ENCODE measurements at regions not wholly inside any gene's neighbourhood (a gene's known extent, or its start where the extent isn't known, plus 50 kb on each side); places are given as distances from the start of the nearest gene placed in this dataset.
"Not testable (repeated sequence)": the region's sequence is repeated elsewhere in the genome, so short reads cannot be mapped to it uniquely, and the experiment has no call there.

- H3K27me3 ChIP-seq, result no peaks in the 10 kb centered on the region
- H3K36me3 ChIP-seq, result no peaks in the 10 kb centered on the region
- H3K4me3 ChIP-seq (ENCODE audit: low read depth, low read length), result no peak overlapping the region
- no peaks in the 10 kb centered on the region for H3K9me3 ChIP-seq
- H3K4me1 ChIP-seq, result peaks cover 28% of the 10 kb centered on the region
- DNase-seq, result no peak
- TF ChIP-seq, protein P1, sequence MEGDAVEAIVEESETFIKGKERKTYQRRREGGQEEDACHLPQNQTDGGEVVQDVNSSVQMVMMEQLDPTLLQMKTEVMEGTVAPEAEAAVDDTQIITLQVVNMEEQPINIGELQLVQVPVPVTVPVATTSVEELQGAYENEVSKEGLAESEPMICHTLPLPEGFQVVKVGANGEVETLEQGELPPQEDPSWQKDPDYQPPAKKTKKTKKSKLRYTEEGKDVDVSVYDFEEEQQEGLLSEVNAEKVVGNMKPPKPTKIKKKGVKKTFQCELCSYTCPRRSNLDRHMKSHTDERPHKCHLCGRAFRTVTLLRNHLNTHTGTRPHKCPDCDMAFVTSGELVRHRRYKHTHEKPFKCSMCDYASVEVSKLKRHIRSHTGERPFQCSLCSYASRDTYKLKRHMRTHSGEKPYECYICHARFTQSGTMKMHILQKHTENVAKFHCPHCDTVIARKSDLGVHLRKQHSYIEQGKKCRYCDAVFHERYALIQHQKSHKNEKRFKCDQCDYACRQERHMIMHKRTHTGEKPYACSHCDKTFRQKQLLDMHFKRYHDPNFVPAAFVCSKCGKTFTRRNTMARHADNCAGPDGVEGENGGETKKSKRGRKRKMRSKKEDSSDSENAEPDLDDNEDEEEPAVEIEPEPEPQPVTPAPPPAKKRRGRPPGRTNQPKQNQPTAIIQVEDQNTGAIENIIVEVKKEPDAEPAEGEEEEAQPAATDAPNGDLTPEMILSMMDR (IDR thresholded peaks at IDR 0.05; ENCODE audit: low read depth, low read length), result no peak
These were observed 334.5 kb upstream of the KCNMB2 start for GRCh38 chr3:178201714-178202113.

GRCh38 chr3:178202194-178202593 is 334.0 kb upstream of the KCNMB2 start:
- Histone ChIP-seq H3K27me3 (no peaks in the 10 kb centered on the region), H3K36me3 (no peaks in the 10 kb centered on the region), H3K9me3 (no peaks in the 10 kb centered on the region), H3K4me3 (ENCODE audit: low read depth, low read length) (no peak overlapping the region), H3K4me1 (peaks cover 28% of the 10 kb centered on the region)
- no peak for DNase-seq
- TF ChIP-seq, protein P1 (IDR thresholded peaks at IDR 0.05; ENCODE audit: low read depth, low read length), result no peak

DNA sequence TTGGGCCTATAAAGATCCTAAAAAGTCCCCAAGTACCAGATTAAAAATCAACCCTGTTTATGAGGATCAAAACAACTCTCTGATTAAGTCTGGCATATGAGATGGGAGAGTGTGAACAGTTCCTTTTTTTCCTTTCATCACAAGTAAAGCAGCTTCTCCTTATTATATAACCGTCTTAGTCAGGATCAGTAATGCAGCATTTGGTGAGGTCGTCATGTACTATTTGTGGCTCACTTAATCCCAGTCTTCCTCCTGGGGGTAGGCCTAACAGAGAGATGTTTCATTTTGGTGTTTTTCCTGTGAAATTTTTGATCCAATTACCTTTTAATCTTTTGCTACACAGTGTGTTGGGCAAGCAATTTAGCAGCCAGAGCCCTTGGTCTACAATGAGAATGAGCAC is 333.1 kb upstream of the KCNMB2 start:
- H3K36me3 ChIP-seq, result no peaks in the 10 kb centered on the region
- no peaks in the 10 kb centered on the region for H3K27me3 ChIP-seq
- no peak for DNase-seq
- H3K9me3 ChIP-seq, result no peaks in the 10 kb centered on the region
- peaks cover 28% of the 10 kb centered on the region for H3K4me1 ChIP-seq
- TF ChIP-seq, protein P1 (IDR thresholded peaks at IDR 0.05; ENCODE audit: low read depth, low read length), result no peak
- no peak overlapping the region for H3K4me3 ChIP-seq (ENCODE audit: low read depth, low read length)

DNA sequence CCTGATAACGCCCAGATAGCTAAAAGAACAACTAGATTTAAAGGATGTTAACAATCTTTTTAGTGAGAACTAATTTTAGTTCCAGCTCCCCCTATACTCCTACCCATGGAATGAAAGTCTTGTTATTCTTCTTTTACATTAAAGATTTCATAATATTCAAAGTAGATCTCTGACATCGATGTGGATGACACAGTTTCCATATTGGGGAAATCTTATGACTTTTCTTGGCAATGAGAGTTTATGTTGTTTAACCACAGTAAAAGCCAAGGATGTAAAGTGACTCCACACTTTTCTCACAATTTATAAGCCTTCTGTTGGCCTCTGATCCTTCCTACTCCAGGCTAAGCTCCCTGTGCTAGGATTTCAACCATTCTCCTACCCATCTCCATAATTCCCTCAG is 332.6 kb upstream of the KCNMB2 start:
- no peak overlapping the region for H3K4me3 ChIP-seq (ENCODE audit: low read depth, low read length)
- H3K27me3 ChIP-seq, result no peaks in the 10 kb centered on the region
- H3K9me3 ChIP-seq, result no peaks in the 10 kb centered on the region
- no peaks in the 10 kb centered on the region for H3K36me3 ChIP-seq
- DNase-seq, result no peak
- peaks cover 28% of the 10 kb centered on the region for H3K4me1 ChIP-seq
- TF ChIP-seq, protein P1 (IDR thresholded peaks at IDR 0.05; ENCODE audit: low read depth, low read length), result no peak

- TF ChIP-seq, protein P1 (IDR thresholded peaks at IDR 0.05; ENCODE audit: low read depth, low read length), result no peak
- H3K27me3 ChIP-seq, result no peaks in the 10 kb centered on the region
- no peak for DNase-seq
These were observed 330.5 kb upstream of the KCNMB2 start for GRCh38 chr3:178205740-178206139.

GRCh38 chr3:178206521-178206920 is 329.7 kb upstream of the KCNMB2 start:
- DNase-seq, result no peak
- Histone ChIP-seq H3K9me3 (no peaks in the 10 kb centered on the region), H3K27me3 (no peaks in the 10 kb centered on the region), H3K4me3 (ENCODE audit: low read depth, low read length) (no peak overlapping the region), H3K36me3 (no peaks in the 10 kb centered on the region), H3K4me1 (peaks cover 22% of the 10 kb centered on the region)
- TF ChIP-seq, protein P1 (IDR thresholded peaks at IDR 0.05; ENCODE audit: low read depth, low read length), result no peak

More at GRCh38 chr3:178205740-178206139, 330.5 kb upstream of the KCNMB2 start:
- Histone ChIP-seq H3K4me3 (ENCODE audit: low read depth, low read length) (no peak overlapping the region), H3K4me1 (peaks cover 25% of the 10 kb centered on the region), H3K9me3 (no peaks in the 10 kb centered on the region), H3K36me3 (no peaks in the 10 kb centered on the region)

GRCh38 chr3:178207161-178207560 is 329.1 kb upstream of the KCNMB2 start:
- not testable (repeated sequence) for H3K27me3 ChIP-seq; H3K9me3 ChIP-seq; H3K36me3 ChIP-seq; H3K4me3 ChIP-seq (ENCODE audit: low read depth, low read length); DNase-seq
- H3K4me1 ChIP-seq, result peaks cover 18% of the 10 kb centered on the region

GRCh38 chr3:178207627-178208026 is 328.6 kb upstream of the KCNMB2 start:
- DNase-seq; H3K27me3 ChIP-seq; H3K9me3 ChIP-seq; H3K4me3 ChIP-seq (ENCODE audit: low read depth, low read length); H3K36me3 ChIP-seq: not testable (repeated sequence)
- peaks cover 13% of the 10 kb centered on the region for H3K4me1 ChIP-seq

- not testable (repeated sequence) for H3K36me3 ChIP-seq
These were observed 327.1 kb upstream of the KCNMB2 start for GRCh38 chr3:178209116-178209515.

DNA sequence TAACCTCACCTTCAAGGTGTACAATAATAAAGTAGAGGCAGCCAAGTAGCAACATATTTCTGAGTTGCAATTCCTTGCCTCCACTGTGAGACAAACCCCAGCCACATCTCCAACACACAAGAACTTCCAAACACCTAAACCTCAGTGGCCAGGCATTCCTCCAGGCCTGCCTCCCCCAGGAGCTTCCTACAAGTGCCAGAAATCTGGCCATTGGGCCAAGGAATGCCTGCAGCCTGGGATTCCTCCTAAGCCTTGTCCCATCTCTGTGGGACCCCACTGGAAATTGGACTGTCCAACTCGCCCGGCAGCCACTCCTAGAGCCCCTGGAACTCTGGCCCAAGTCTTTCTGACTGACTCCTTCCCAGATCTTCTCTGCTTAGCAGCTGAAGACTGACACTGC is 326.6 kb upstream of the KCNMB2 start:
- not testable (repeated sequence) for H3K9me3 ChIP-seq; H3K4me1 ChIP-seq; H3K27me3 ChIP-seq; H3K36me3 ChIP-seq; H3K4me3 ChIP-seq (ENCODE audit: low read depth, low read length); DNase-seq

More at GRCh38 chr3:178209116-178209515, 327.1 kb upstream of the KCNMB2 start:
- DNase-seq; H3K4me3 ChIP-seq (ENCODE audit: low read depth, low read length); H3K27me3 ChIP-seq; H3K9me3 ChIP-seq: not testable (repeated sequence)
- H3K4me1 ChIP-seq, result peaks cover 12% of the 10 kb centered on the region

All from BE2C (cell line).